Nephron progenitor cell (in vitro differentiated cells): ENCODE measurements at regions not wholly inside any gene's neighbourhood (a gene's known extent, or its start where the extent isn't known, plus 50 kb on each side); places are given as distances from the start of the nearest gene placed in this dataset.

Experiments
- DNase-seq: peaks from one replicate; pipeline ENCODE4 v3.0.0; 2021
- H3K27ac Mint-ChIP-seq: 2 replicates; pipeline ENCODE4 v1.8.0; 2021; ENCODE audit warnings: mild to moderate bottlenecking, moderate library complexity, mixed read lengths
- H3K27me3 Mint-ChIP-seq: 2 replicates; pipeline ENCODE4 v1.8.0; 2021; ENCODE audit warnings: mild to moderate bottlenecking, low read depth, mixed read lengths; ENCODE audit not compliant: poor library complexity
- H3K36me3 Mint-ChIP-seq: 2 replicates; pipeline ENCODE4 v1.8.0; 2021; ENCODE audit warnings: low read depth, mixed read lengths
- H3K4me1 Mint-ChIP-seq: 2 replicates; pipeline ENCODE4 v1.8.0; 2021; ENCODE audit warnings: mixed read lengths
- H3K4me3 Mint-ChIP-seq: 2 replicates; pipeline ENCODE4 v1.8.0; 2021; ENCODE audit warnings: mild to moderate bottlenecking, moderate library complexity, mixed read lengths
- H3K9me3 Mint-ChIP-seq: 2 replicates; pipeline ENCODE4 v1.8.0; 2021; ENCODE audit warnings: mild to moderate bottlenecking, moderate library complexity, mixed read lengths
- TF ChIP-seq, protein P1 (sequence below): fragments of 200-600 bp; sonication (generic); IDR thresholded peaks from 2 replicates; pipeline ENCODE4 v1.5.0; 2021; ENCODE audit warnings: antibody characterized with exemption

DNA sequence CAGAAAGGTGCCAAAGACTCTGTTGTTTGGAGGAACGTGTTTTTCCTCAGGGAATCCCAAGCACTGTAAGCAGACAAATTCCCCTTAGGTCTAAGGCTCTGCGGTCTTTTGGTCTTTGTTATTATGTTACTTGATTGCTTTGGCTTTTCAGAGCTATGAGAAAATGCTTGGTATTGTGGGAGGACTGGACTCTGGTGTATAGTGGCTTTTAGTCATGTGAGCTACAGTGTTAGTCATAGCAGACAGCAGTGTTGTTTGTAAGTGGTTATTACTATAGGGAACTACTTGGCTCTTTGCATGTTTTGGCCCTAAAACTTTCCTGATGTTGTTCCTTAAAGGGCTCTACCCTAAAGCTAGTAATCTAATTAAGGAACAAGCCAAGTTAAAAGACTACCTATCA, 956.2 kb upstream of the LRATD1 start:
- Mint-ChIP-seq H3K36me3 (no peaks in the 10 kb centered on the region), H3K9me3 (no peaks in the 10 kb centered on the region), H3K27me3 (peaks cover 8% of the 10 kb centered on the region), H3K27ac (no peak overlapping the region), H3K4me3 (no peak overlapping the region), H3K4me1 (peaks cover 12% of the 10 kb centered on the region)
- DNase-seq, result no peak
- TF ChIP-seq, protein P1, sequence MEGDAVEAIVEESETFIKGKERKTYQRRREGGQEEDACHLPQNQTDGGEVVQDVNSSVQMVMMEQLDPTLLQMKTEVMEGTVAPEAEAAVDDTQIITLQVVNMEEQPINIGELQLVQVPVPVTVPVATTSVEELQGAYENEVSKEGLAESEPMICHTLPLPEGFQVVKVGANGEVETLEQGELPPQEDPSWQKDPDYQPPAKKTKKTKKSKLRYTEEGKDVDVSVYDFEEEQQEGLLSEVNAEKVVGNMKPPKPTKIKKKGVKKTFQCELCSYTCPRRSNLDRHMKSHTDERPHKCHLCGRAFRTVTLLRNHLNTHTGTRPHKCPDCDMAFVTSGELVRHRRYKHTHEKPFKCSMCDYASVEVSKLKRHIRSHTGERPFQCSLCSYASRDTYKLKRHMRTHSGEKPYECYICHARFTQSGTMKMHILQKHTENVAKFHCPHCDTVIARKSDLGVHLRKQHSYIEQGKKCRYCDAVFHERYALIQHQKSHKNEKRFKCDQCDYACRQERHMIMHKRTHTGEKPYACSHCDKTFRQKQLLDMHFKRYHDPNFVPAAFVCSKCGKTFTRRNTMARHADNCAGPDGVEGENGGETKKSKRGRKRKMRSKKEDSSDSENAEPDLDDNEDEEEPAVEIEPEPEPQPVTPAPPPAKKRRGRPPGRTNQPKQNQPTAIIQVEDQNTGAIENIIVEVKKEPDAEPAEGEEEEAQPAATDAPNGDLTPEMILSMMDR, result no peak

DNA sequence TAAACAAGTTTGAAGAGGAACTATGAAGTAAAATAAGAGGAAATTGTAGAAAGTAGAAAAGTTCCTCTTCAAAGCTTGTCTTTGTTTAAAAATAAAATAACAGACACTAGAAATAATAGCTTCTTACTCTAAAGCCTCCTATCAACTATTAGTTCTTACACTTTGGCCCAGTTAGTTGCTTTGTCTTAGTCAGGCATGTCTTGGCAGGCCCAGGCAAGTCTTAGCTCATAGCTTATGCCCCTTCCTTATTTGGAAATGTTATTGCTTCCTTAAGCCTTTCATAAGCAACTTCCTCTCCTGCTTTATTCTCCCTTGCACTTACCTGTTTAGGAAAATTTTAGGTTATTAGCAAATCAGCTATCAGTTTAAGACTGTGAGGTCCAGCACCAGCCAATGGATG, 950.6 kb upstream of the LRATD1 start:
- Mint-ChIP-seq H3K4me3 (no peak overlapping the region), H3K4me1 (peaks cover 12% of the 10 kb centered on the region), H3K27ac (no peak overlapping the region), H3K27me3 (peaks cover 8% of the 10 kb centered on the region), H3K9me3 (peaks cover 22% of the 10 kb centered on the region), H3K36me3 (no peaks in the 10 kb centered on the region)
- TF ChIP-seq, protein P1, result no peak
- DNase-seq, result no peak

DNA sequence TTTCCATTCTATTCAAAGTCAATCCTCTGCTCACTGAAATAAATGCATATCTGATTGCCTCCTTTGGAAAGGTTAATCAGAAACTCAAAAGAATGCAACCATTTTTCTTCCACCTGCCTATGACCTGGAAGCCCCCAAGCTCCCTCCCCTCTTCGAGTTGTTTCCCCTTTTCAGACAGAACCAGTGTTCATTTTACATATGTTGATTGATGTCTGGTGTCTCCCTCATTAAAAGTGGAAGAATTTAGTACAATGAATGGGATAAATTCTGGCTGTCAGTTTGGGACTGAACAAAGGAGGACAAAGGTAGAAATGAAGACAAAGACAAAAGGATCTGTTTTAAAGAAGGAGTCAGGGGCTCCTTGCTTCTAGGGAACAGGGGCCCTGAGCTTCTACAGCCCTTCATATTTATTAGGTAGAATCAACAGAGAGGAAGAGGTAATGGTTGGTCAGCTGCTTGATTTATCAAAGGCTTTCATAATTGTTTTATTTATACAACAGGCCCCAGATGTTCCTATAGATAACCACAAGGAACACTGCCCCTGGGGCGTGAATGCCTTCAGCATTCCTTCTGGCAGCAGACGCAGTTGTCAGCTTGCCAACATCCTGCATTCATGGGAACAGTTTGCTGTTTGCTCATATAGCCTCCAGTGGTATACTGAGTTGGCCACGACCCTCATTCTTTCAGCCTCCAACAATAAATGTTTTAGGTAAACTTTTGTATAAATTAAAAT, 949.8 kb upstream of the LRATD1 start:
- H3K9me3 Mint-ChIP-seq, result peaks cover 24% of the 10 kb centered on the region
- H3K4me1 Mint-ChIP-seq, result peaks cover 9% of the 10 kb centered on the region
- no peak for DNase-seq
- no peak overlapping the region for H3K27ac Mint-ChIP-seq
- H3K27me3 Mint-ChIP-seq, result peaks cover 3% of the 10 kb centered on the region
- TF ChIP-seq, protein P1, result no peak
- H3K36me3 Mint-ChIP-seq, result no peaks in the 10 kb centered on the region
- no peak overlapping the region for H3K4me3 Mint-ChIP-seq

DNA sequence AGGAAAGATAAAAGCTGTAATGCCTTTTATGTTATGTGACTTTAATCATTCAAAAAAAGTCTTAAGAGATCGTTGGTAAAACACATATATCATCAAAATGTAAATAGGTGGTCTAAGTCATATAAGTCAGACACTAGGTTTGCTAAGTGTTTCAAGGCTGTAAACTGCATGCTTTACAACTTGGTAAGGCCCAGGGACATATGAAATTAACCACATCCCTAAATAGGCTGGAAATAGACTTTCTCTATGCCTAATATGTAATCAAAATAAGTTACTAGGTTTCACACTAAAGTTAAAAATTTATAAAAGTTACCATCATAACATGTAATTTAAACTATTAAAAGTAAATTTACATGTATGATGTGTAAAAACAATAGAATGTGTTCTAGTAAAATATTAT, 946.3 kb upstream of the LRATD1 start:
- no peak for DNase-seq
- peaks cover 32% of the 10 kb centered on the region for H3K9me3 Mint-ChIP-seq
- H3K4me1 Mint-ChIP-seq, result no peaks in the 10 kb centered on the region
- no peaks in the 10 kb centered on the region for H3K27me3 Mint-ChIP-seq
- H3K4me3 Mint-ChIP-seq, result no peak overlapping the region
- TF ChIP-seq, protein P1, result no peak
- no peak overlapping the region for H3K27ac Mint-ChIP-seq
- H3K36me3 Mint-ChIP-seq, result no peaks in the 10 kb centered on the region

DNA sequence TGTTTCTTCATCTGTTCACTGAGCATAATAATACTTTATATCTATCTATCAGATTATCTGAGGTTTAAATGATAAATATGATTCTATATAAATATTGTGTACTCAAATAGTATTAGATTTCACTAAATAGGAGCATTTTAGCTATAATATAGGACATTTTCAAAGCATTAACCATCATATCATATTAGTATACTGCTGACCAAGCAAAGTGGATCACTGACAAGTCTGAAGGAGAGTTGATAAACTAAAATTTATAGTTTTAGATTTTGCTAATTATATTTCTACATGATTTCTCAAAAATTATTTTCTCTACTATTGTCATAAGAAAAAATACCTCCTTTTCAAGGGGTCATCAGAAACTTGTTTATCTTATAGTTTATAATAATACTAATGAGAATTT, 937.8 kb upstream of the LRATD1 start:
- Mint-ChIP-seq H3K9me3 (no peaks in the 10 kb centered on the region), H3K27me3 (peaks cover 4% of the 10 kb centered on the region), H3K36me3 (no peaks in the 10 kb centered on the region), H3K4me3 (no peak overlapping the region), H3K27ac (no peak overlapping the region), H3K4me1 (no peaks in the 10 kb centered on the region)
- TF ChIP-seq, protein P1, result no peak
- DNase-seq, result no peak

DNA sequence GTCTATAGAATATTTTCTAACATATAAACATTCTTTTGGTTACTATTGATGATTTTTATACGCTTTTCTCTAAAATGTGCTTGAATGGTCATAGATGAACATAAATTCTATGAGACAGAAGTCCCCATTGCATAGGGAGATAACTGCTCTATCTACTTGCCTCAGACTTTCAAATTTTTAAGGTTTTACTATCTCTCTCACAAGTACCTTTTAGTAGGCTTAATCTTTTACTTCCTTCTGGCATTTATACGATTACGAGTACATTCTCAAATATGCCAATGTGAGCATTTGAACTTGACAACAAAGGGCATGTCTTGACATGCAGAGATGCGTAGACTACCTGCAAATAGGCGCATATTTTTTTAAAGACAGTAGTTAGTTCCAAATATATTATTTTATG, 935.9 kb upstream of the LRATD1 start:
- Mint-ChIP-seq H3K4me1 (no peaks in the 10 kb centered on the region), H3K27me3 (peaks cover 4% of the 10 kb centered on the region), H3K9me3 (no peaks in the 10 kb centered on the region), H3K27ac (no peak overlapping the region), H3K36me3 (no peaks in the 10 kb centered on the region), H3K4me3 (no peak overlapping the region)
- TF ChIP-seq, protein P1, result no peak
- no peak for DNase-seq
